GM23248 (cell line): ENCODE measurements at regions not wholly inside any gene's neighbourhood (a gene's known extent, or its start where the extent isn't known, plus 50 kb on each side); places are given as distances from the start of the nearest gene placed in this dataset.
"Not testable (repeated sequence)": the region's sequence is repeated elsewhere in the genome, so short reads cannot be mapped to it uniquely, and the experiment has no call there.

Source experiments
- DNase-seq: peaks from one replicate; pipeline ENCODE4 v3.0.0-alpha.2; 2015
- H2AFZ ChIP-seq: fragments of 200-600 bp; sonication (generic); 2 replicates; pipeline ENCODE4 v1.6.1; 2016; ENCODE audit warnings: antibody characterized with exemption
- H3F3A ChIP-seq: fragments of 200-600 bp; sonication (generic); 2 replicates; pipeline ENCODE4 v1.6.1; 2016; ENCODE audit warnings: mild to moderate bottlenecking, antibody characterized with exemption, mixed run types; ENCODE audit not compliant: insufficient read depth
- H3K27ac ChIP-seq: fragments of 200-600 bp; sonication (generic); 2 replicates; pipeline ENCODE4 v1.5.1; 2016; ENCODE audit warnings: mild to moderate bottlenecking
- H3K27me3 ChIP-seq: fragments of 200-600 bp; sonication (generic); replicated peaks from 2 replicates; pipeline ENCODE4 v1.6.1; 2016; ENCODE audit warnings: mild to moderate bottlenecking; ENCODE audit not compliant: insufficient read depth
- H3K36me3 ChIP-seq: fragments of 200-600 bp; sonication (generic); 2 replicates; pipeline ENCODE4 v1.6.1; 2016; ENCODE audit warnings: low read depth, mild to moderate bottlenecking
- H3K4me1 ChIP-seq: fragments of 200-600 bp; sonication (generic); 2 replicates; pipeline ENCODE4 v1.6.1; 2016; ENCODE audit warnings: mild to moderate bottlenecking; ENCODE audit not compliant: insufficient read depth
- H3K4me2 ChIP-seq: fragments of 200-600 bp; sonication (generic); one replicate; pipeline ENCODE4 v1.6.1; 2016; ENCODE audit warnings: mild to moderate bottlenecking; ENCODE audit not compliant: unreplicated experiment
- H3K4me3 ChIP-seq: fragments of 200-600 bp; sonication (generic); 2 replicates; pipeline ENCODE4 v1.5.1; 2016; ENCODE audit warnings: mild to moderate bottlenecking
- H3K79me2 ChIP-seq: fragments of 200-600 bp; sonication (generic); 2 replicates; pipeline ENCODE4 v1.6.1; 2016; ENCODE audit warnings: mild to moderate bottlenecking; ENCODE audit not compliant: insufficient read depth
- H3K9ac ChIP-seq: fragments of 200-600 bp; sonication (generic); 2 replicates; pipeline ENCODE4 v1.6.1; 2016; ENCODE audit warnings: mild to moderate bottlenecking
- H3K9me2 ChIP-seq: fragments of 200-600 bp; sonication (generic); 2 replicates; pipeline ENCODE4 v1.6.1; 2016; ENCODE audit warnings: mixed run types, mild to moderate bottlenecking, moderate library complexity; ENCODE audit not compliant: insufficient read depth
- H3K9me3 ChIP-seq: fragments of 200-600 bp; sonication (generic); one replicate; pipeline ENCODE4 v1.6.1; 2017; ENCODE audit warnings: low read depth
- H4K20me1 ChIP-seq: fragments of 200-600 bp; sonication (generic); 2 replicates; pipeline ENCODE4 v1.6.0; 2016; ENCODE audit not compliant: insufficient read depth
- EZH2 ChIP-seq: fragments of 200-600 bp; sonication (generic); IDR thresholded peaks from 2 replicates; pipeline ENCODE4 v1.6.1; 2018; ENCODE audit warnings: antibody characterized with exemption, mild to moderate bottlenecking; ENCODE audit not compliant: insufficient read depth, poor library complexity, severe bottlenecking
- EZH2phosphoT487 ChIP-seq: fragments of 200-600 bp; sonication (generic); IDR thresholded peaks from 2 replicates; pipeline ENCODE4 v1.6.1; 2018; ENCODE audit warnings: antibody characterized with exemption, moderate library complexity, mild to moderate bottlenecking, low read depth; ENCODE audit not compliant: insufficient read depth
- WGBS, 2 experiments: methylation state at CpG; one replicate each; pipeline ENCODE4 v1.1.6; 2015 to 2017; ENCODE audit warnings: low lambda C conversion rate in 2 of 2, low coverage in 1 of 2; ENCODE audit errors: missing lambda C conversion rate in 2 of 2; 5-methylcytosine and 5-hydroxymethylcytosine counted together
- in situ Hi-C: fragments of 300-500 bp; cut with MboI; formaldehyde crosslinking; loops from 2 replicates; pipeline ENCODE4 v1.15.0; 2020

DNA sequence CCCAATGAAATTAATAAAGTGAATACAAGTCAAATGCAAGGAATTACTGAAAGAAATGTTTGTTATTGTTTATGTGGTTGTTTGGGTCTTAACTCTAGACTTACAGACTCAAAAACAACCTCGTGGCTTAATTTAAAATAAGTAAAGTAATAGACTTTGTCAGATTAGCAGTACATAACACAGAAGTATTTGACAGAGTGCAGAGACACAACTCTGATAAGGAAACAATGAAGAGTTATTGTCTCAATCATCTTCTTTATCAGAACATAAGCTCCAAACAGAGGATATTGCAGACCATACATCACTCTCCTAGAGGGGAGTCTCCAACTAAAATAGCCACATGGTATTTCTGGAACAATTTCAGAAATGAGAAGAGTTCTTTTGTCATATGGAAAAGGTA is 487.7 kb upstream of the HS3ST5 start:
- DNase-seq, result no peak
- Histone ChIP-seq H3K9ac (no peak overlapping the region), H3K9me3 (no peaks in the 10 kb centered on the region), H3K36me3 (no peaks in the 10 kb centered on the region), H3K4me1 (no peaks in the 10 kb centered on the region), H3K4me3 (no peak overlapping the region), H3K79me2 (no peaks in the 10 kb centered on the region), H4K20me1 (no peaks in the 10 kb centered on the region), H2AFZ (no peak overlapping the region), H3K27ac (no peak overlapping the region), H3K27me3 (no peaks in the 10 kb centered on the region), H3K4me2 (no peak overlapping the region), H3F3A (no peaks in the 10 kb centered on the region), H3K9me2 (no peaks in the 10 kb centered on the region)
- TF ChIP-seq EZH2phosphoT487 (no peak), EZH2 (no peak)
- 6 to 9% methylated on average over 1 of the region's 1 CpG for WGBS, 2 experiments
- in situ Hi-C loops, result no loop called here

DNA sequence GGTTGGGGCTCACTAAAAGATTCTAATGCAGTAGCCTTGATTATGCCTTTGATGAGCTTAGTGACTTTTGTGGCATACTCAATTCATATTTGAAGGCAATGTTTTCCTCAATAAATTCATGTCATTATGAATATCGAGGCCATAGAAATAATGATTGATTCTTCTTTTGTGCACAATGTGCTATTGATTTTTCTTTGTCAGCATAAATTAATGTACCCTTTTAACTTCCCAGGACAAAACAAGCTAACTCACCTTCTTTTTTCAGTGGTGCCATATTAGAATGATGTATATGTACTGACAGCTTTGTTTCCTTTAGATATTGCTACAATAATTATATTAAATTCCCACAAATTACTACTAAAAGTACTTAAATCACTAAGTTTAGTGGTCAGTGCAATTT is 484.3 kb upstream of the HS3ST5 start:
- Histone ChIP-seq H4K20me1 (no peaks in the 10 kb centered on the region), H3K27me3 (no peaks in the 10 kb centered on the region), H3K36me3 (no peaks in the 10 kb centered on the region), H3K9ac (no peak overlapping the region), H3K27ac (no peak overlapping the region), H2AFZ (no peak overlapping the region), H3K79me2 (no peaks in the 10 kb centered on the region), H3K4me3 (no peak overlapping the region), H3K4me1 (no peaks in the 10 kb centered on the region), H3K9me3 (no peaks in the 10 kb centered on the region), H3F3A (no peaks in the 10 kb centered on the region), H3K9me2 (no peaks in the 10 kb centered on the region), H3K4me2 (no peak overlapping the region)
- no peak for DNase-seq
- TF ChIP-seq EZH2phosphoT487, result no peak
- no peak for TF ChIP-seq EZH2
- in situ Hi-C loops, result no loop called here
- 28 to 29% methylated on average over 1 of the region's 1 CpG for WGBS, 2 experiments

DNA sequence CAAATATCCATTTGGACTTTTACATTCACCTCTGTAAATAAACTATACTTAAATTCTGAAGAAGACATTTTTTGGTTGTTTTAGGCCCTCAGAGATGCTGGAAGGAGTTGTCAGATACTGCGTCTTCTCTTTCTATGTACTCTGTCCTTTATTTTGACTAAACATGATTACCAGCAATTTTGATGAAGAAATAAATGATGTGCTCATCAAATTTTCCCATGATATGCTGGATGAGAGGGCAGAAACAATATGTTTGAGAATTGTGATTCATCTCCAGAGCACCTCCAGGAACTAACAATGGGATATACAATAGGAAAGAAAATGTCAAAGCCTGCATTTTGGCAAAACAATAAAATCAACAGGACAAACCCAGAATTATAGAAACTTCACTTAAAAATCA is 481.6 kb upstream of the HS3ST5 start:
- Histone ChIP-seq H3K9ac (no peak overlapping the region), H2AFZ (no peak overlapping the region), H3F3A (no peaks in the 10 kb centered on the region), H3K4me2 (no peak overlapping the region), H4K20me1 (no peaks in the 10 kb centered on the region), H3K4me3 (no peak overlapping the region), H3K27me3 (no peaks in the 10 kb centered on the region), H3K79me2 (no peaks in the 10 kb centered on the region), H3K4me1 (no peaks in the 10 kb centered on the region), H3K9me2 (no peaks in the 10 kb centered on the region), H3K36me3 (no peaks in the 10 kb centered on the region), H3K9me3 (no peaks in the 10 kb centered on the region), H3K27ac (no peak overlapping the region)
- DNase-seq, result no peak
- 60 to 70% methylated on average over 1 of the region's 1 CpG for WGBS, 2 experiments
- in situ Hi-C loops, result no loop called here
- TF ChIP-seq EZH2phosphoT487, result no peak
- no peak for TF ChIP-seq EZH2

DNA sequence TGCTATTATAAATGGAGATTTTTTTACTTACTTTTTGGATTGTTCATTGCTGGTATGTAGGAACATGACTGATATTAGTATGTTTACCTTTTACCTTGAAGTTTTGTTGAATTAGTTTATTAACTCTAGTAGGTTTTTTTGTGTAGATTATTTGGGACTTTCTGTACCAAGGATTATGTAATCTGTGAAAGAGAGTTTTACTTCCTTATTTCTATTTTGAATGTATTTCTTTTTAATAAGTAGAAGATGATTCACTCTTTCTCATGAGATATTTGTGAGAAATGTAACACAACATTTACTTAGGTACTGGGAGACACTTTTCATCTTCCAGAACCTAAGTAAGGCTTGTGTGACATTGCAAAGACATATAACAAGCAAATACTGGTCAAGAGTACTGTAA is 473.9 kb upstream of the HS3ST5 start:
- no peaks in the 10 kb centered on the region for H3K27me3 ChIP-seq
- no peaks in the 10 kb centered on the region for H3K9me3 ChIP-seq
- no peak overlapping the region for H3K4me2 ChIP-seq
- no peak for DNase-seq
- no peak overlapping the region for H3K27ac ChIP-seq
- no peak overlapping the region for H3K9ac ChIP-seq
- in situ Hi-C loops, result no loop called here
- no peak overlapping the region for H2AFZ ChIP-seq
- H3K79me2 ChIP-seq, result no peaks in the 10 kb centered on the region
- no peak for TF ChIP-seq EZH2
- TF ChIP-seq EZH2phosphoT487, result no peak
- no peaks in the 10 kb centered on the region for H3K4me1 ChIP-seq
- no peaks in the 10 kb centered on the region for H3K36me3 ChIP-seq
- no peaks in the 10 kb centered on the region for H3F3A ChIP-seq
- H3K4me3 ChIP-seq, result no peak overlapping the region
- no peaks in the 10 kb centered on the region for H3K9me2 ChIP-seq
- H4K20me1 ChIP-seq, result no peaks in the 10 kb centered on the region

DNA sequence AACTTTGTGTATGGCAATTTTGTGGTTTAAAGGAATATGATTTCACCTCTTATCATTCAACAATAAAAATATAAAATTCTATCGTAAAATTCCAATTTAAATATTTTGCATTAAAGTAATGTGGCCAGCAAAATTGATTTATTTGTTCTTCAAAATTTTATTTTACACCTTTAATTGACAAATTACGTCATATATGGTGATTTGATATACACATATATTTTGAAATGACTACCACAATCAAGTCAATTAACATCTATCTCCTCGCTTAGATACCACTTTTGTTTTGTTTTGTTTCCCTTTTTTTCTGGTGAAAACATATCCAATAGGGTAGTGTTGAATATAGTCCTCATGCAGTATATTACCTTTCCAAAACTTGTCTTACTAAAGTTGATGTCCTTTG is 467.6 kb upstream of the HS3ST5 start:
- H3K9ac ChIP-seq, result no peak overlapping the region
- H3K4me3 ChIP-seq, result no peak overlapping the region
- TF ChIP-seq EZH2phosphoT487 (no peak), EZH2 (no peak)
- DNase-seq, result no peak
- no peak overlapping the region for H3K4me2 ChIP-seq
- H3K27me3 ChIP-seq, result no peaks in the 10 kb centered on the region
- H3K27ac ChIP-seq, result no peak overlapping the region
- no peaks in the 10 kb centered on the region for H3K79me2 ChIP-seq
- in situ Hi-C loops, result no loop called here
- no peaks in the 10 kb centered on the region for H3K9me2 ChIP-seq
- peaks cover 3% of the 10 kb centered on the region for H3K9me3 ChIP-seq
- no peaks in the 10 kb centered on the region for H3K36me3 ChIP-seq
- no peak overlapping the region for H2AFZ ChIP-seq
- no peaks in the 10 kb centered on the region for H3K4me1 ChIP-seq
- H3F3A ChIP-seq, result no peaks in the 10 kb centered on the region
- H4K20me1 ChIP-seq, result no peaks in the 10 kb centered on the region
- WGBS, 2 experiments, result 20 to 24% methylated on average over 3 of the region's 3 CpGs

DNA sequence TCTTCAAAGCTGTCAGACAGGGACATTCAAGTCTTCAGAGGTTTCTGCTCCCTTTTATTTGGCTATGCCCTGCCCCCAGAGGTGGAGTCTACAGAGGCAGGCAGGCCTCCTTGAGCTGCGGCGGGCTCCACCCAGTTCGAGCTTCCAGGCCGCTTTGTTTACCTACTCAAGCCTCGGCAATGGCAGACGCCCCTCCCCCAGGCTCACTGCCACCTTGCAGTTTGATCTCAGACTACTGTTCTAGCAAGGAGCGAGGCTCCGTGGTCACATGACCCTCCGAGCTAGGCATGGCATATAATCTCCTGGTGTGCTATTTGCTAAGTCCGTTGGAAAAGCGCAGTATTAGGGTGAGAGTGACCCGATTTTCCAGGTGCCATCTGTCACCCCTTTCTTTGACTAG is 462.6 kb upstream of the HS3ST5 start:
- H3K9me2 ChIP-seq, H3K9ac ChIP-seq, DNase-seq, H3K4me1 ChIP-seq, H2AFZ ChIP-seq, H3K4me3 ChIP-seq, H3F3A ChIP-seq, H3K27ac ChIP-seq, H3K9me3 ChIP-seq, H3K79me2 ChIP-seq, H3K27me3 ChIP-seq, H3K36me3 ChIP-seq, H3K4me2 ChIP-seq, H4K20me1 ChIP-seq, in situ Hi-C loops: not testable (repeated sequence)
- 48 to 58% methylated on average over 12 of the region's 12 CpGs for WGBS, 2 experiments
